Liver (tissue), 8 donors: ENCODE measurements at regions not wholly inside any gene's neighbourhood (a gene's known extent, or its start where the extent isn't known, plus 50 kb on each side); places are given as distances from the start of the nearest gene placed in this dataset.

Source experiments
- DNase-seq: peaks from one replicate; pipeline ENCODE4 v3.0.0-alpha.2; 2017; ENCODE audit warnings: low spot score
- H3K27ac ChIP-seq, 2 donors: one replicate each; pipeline ENCODE4 v1.7.0; 2013; ENCODE audit warnings: inconsistent platforms in 2 of 2, low read length in 2 of 2, control low read depth in 1 of 2, low read depth in 1 of 2, mild to moderate bottlenecking in 1 of 2
- H3K27me3 ChIP-seq, 4 donors: one replicate each; pipeline versions ENCODE4 v1.6.1 to v1.7.0; 2013; ENCODE audit warnings: low read length in 3 of 4, inconsistent platforms in 1 of 4, mild to moderate bottlenecking in 1 of 4, moderate library complexity in 1 of 4; ENCODE audit not compliant: control insufficient read depth in 4 of 4, insufficient read depth in 4 of 4
- H3K36me3 ChIP-seq, 4 donors: one replicate each; pipeline versions ENCODE4 v1.6.1 to v1.7.0; 2013; ENCODE audit warnings: low read length in 3 of 4, mild to moderate bottlenecking in 3 of 4, low read depth in 1 of 4, moderate library complexity in 1 of 4; ENCODE audit not compliant: control insufficient read depth in 4 of 4, insufficient read depth in 3 of 4
- H3K4me1 ChIP-seq, 4 donors: one replicate each; pipeline versions ENCODE4 v1.6.1 to v1.7.0; 2013; ENCODE audit warnings: low read length in 3 of 4, mild to moderate bottlenecking in 3 of 4, moderate library complexity in 1 of 4; ENCODE audit not compliant: control insufficient read depth in 4 of 4, insufficient read depth in 4 of 4
- H3K4me3 ChIP-seq, 3 donors: one replicate each; pipeline versions ENCODE4 v1.6.1 to v1.7.0; 2013; ENCODE audit warnings: low read length in 3 of 3, control low read depth in 1 of 3, low read depth in 1 of 3, mild to moderate bottlenecking in 1 of 3
- H3K9ac ChIP-seq, 2 donors: one replicate each; pipeline ENCODE4 v1.7.0; 2013; ENCODE audit warnings: low read length in 2 of 2, mild to moderate bottlenecking in 2 of 2, moderate library complexity in 2 of 2, control low read depth in 1 of 2, low read depth in 1 of 2
- H3K9me3 ChIP-seq, 4 donors: one replicate each; pipeline versions ENCODE4 v1.6.1 to v1.7.0; 2013; ENCODE audit warnings: low read length in 3 of 4; ENCODE audit not compliant: control insufficient read depth in 4 of 4
- ATF3 ChIP-seq: IDR thresholded peaks from 2 replicates; pipeline ENCODE4 v1.6.1; 2016; ENCODE audit warnings: antibody characterized with exemption
- CTCF ChIP-seq: fragments of 150-350 bp; IDR thresholded peaks from 2 replicates; pipeline ENCODE4 v1.5.1; 2017; ENCODE audit warnings: improper control_type of control experiment, low read depth, low read length; ENCODE audit not compliant: missing input control
- EGR1 ChIP-seq, 2 donors: IDR thresholded peaks; 2 replicates each; pipeline ENCODE4 v1.6.1; 2016 to 2018; ENCODE audit warnings: antibody characterized with exemption in 2 of 2, low read depth in 2 of 2
- FOXA1 ChIP-seq: IDR thresholded peaks from 2 replicates; pipeline ENCODE4 v1.6.1; 2016; ENCODE audit warnings: antibody characterized with exemption
- FOXA2 ChIP-seq: IDR thresholded peaks from 2 replicates; pipeline ENCODE4 v1.6.1; 2016; ENCODE audit warnings: antibody characterized with exemption
- GABPA ChIP-seq, 2 donors: IDR thresholded peaks in 1 of 2; conservative IDR thresholded peaks in 1 of 2; 2 replicates each; pipeline ENCODE4 v1.6.1; 2016; ENCODE audit warnings: antibody characterized with exemption in 2 of 2, mild to moderate bottlenecking in 1 of 2, moderate library complexity in 1 of 2
- HNF4A ChIP-seq, 2 donors: conservative IDR thresholded peaks; 2 replicates each; pipeline ENCODE4 v1.6.1; 2016; ENCODE audit warnings: antibody characterized with exemption in 2 of 2, mild to moderate bottlenecking in 2 of 2
- HNF4G ChIP-seq: IDR thresholded peaks from 2 replicates; pipeline ENCODE4 v1.6.1; 2016; ENCODE audit warnings: antibody characterized with exemption
- JUND ChIP-seq, 2 donors: IDR thresholded peaks; 2 replicates each; pipeline ENCODE4 v1.6.1; 2016; ENCODE audit warnings: antibody characterized with exemption in 2 of 2
- MAX ChIP-seq: IDR thresholded peaks from 2 replicates; pipeline ENCODE4 v1.6.1; 2016; ENCODE audit warnings: antibody characterized with exemption
- NR2F2 ChIP-seq: IDR thresholded peaks from 2 replicates; pipeline ENCODE4 v1.6.1; 2016; ENCODE audit warnings: antibody characterized with exemption
- RAD21 ChIP-seq, 2 donors: IDR thresholded peaks; 2 replicates each; pipeline ENCODE4 v1.6.1; 2016; ENCODE audit warnings: antibody characterized with exemption in 2 of 2, mild to moderate bottlenecking in 2 of 2
- REST ChIP-seq: IDR thresholded peaks from 2 replicates; pipeline ENCODE4 v1.6.1; 2016; ENCODE audit warnings: antibody characterized with exemption, mild to moderate bottlenecking
- RXRA ChIP-seq, 2 donors: IDR thresholded peaks; 2 replicates each; pipeline ENCODE4 v1.6.1; 2017 to 2018; ENCODE audit warnings: antibody characterized with exemption in 2 of 2, mild to moderate bottlenecking in 1 of 2
- SP1 ChIP-seq: IDR thresholded peaks from 2 replicates; pipeline ENCODE4 v1.6.1; 2018; ENCODE audit warnings: antibody characterized with exemption, mild to moderate bottlenecking
- TAF1 ChIP-seq: conservative IDR thresholded peaks from 2 replicates; pipeline ENCODE4 v1.6.1; 2016; ENCODE audit warnings: antibody characterized with exemption, mild to moderate bottlenecking
- YY1 ChIP-seq: IDR thresholded peaks from 2 replicates; pipeline ENCODE4 v1.6.1; 2016; ENCODE audit warnings: antibody characterized with exemption, mild to moderate bottlenecking
- WGBS: extraction: QIAGEN DNeasy Blood & Tissue Kit; methylation state at CpG from one replicate; pipeline ENCODE4 v1.1.7; 2013; 5-methylcytosine and 5-hydroxymethylcytosine counted together
- donor health status: healthy.
- donor health status: healthy.
- donor health status: healthy.
- donor health status: healthy.
- donor health status: healthy.

GRCh38 chr20:41872930-41873329, 254.8 kb upstream of the CHD6 start:
- Histone ChIP-seq H3K27me3 (peaks cover 0 to 5% (median 2%) of the 10 kb centered on the region in 4 donors), H3K36me3 (no peaks in the 10 kb centered on the region), H3K4me3 (no peak overlapping the region), H3K27ac (no peak overlapping the region), H3K4me1 (no peaks in the 10 kb centered on the region), H3K9me3 (peaks cover 0 to 3% (median 1%) of the 10 kb centered on the region in 4 donors), H3K9ac (no peak overlapping the region)
- TF ChIP-seq MAX, result no peak
- no peak for TF ChIP-seq EGR1 (IDR thresholded peaks at IDR 0.05; ENCODE audit: low read depth in 2 of 2)
- no peak for TF ChIP-seq GABPA (IDR thresholded peaks at IDR 0.05 in 1 of 2, conservative IDR thresholded peaks at IDR 0.05 in 1 of 2)
- TF ChIP-seq FOXA2, result no peak
- no peak for TF ChIP-seq RAD21 (IDR thresholded peaks at IDR 0.05)
- TF ChIP-seq HNF4A (conservative IDR thresholded peaks at IDR 0.05), result no peak
- TF ChIP-seq RXRA (IDR thresholded peaks at IDR 0.05), result no peak
- no peak for TF ChIP-seq FOXA1
- no peak for TF ChIP-seq HNF4G
- TF ChIP-seq JUND (IDR thresholded peaks at IDR 0.05), result no peak
- no peak for TF ChIP-seq YY1
- DNase-seq, result no peak
- WGBS, result 22% methylated on average over 4 of the region's 4 CpGs

GRCh38 chr20:41870869-41871462, 252.8 kb upstream of the CHD6 start:
- H3K4me3 ChIP-seq, result no peak overlapping the region
- H3K4me1 ChIP-seq, result no peaks in the 10 kb centered on the region
- WGBS, result 71% methylated on average over 3 of the region's 3 CpGs
- no peaks in the 10 kb centered on the region for H3K27me3 ChIP-seq
- DNase-seq, result no peak
- no peak for TF ChIP-seq HNF4A (conservative IDR thresholded peaks at IDR 0.05)
- TF ChIP-seq GABPA (IDR thresholded peaks at IDR 0.05 in 1 of 2, conservative IDR thresholded peaks at IDR 0.05 in 1 of 2), result no peak
- TF ChIP-seq HNF4G, result no peak
- no peak for TF ChIP-seq TAF1
- no peak for TF ChIP-seq YY1
- TF ChIP-seq SP1, result no peak
- no peak for TF ChIP-seq REST
- no peak for TF ChIP-seq MAX
- no peak for TF ChIP-seq JUND (IDR thresholded peaks at IDR 0.05)
- no peak for TF ChIP-seq RAD21 (IDR thresholded peaks at IDR 0.05)
- no peak for TF ChIP-seq NR2F2
- no peak for TF ChIP-seq CTCF
- no peak for TF ChIP-seq EGR1 (IDR thresholded peaks at IDR 0.05; ENCODE audit: low read depth in 2 of 2)
- no peak for TF ChIP-seq ATF3
- peaks cover 0 to 3% (median 1%) of the 10 kb centered on the region in 4 donors for H3K9me3 ChIP-seq
- no peak overlapping the region for H3K9ac ChIP-seq
- H3K36me3 ChIP-seq, result no peaks in the 10 kb centered on the region
- H3K27ac ChIP-seq, result no peak overlapping the region
